Keratinocyte (primary cell): ENCODE measurements at regions not wholly inside any gene's neighbourhood (a gene's known extent, or its start where the extent isn't known, plus 50 kb on each side); places are given as distances from the start of the nearest gene placed in this dataset.
"Not testable (repeated sequence)": the region's sequence is repeated elsewhere in the genome, so short reads cannot be mapped to it uniquely, and the experiment has no call there.

Experiments used
- EZH2 ChIP-seq: IDR thresholded peaks from one replicate; pipeline ENCODE4 v1.6.1; 2012; ENCODE audit warnings: inconsistent platforms, mild to moderate bottlenecking, low read length, moderate library complexity
- TF ChIP-seq, protein P1 (sequence below), 3 experiments: IDR thresholded peaks in 1 of 3; conservative IDR thresholded peaks in 1 of 3; optimal IDR thresholded peaks in 1 of 3; 2 replicates in 2 of 3; 3 replicates in 1 of 3; pipeline versions ENCODE3 to v1.5.1; 2011; ENCODE audit warnings: low read length in 3 of 3, mild to moderate bottlenecking in 3 of 3, moderate library complexity in 2 of 3, control low read depth in 1 of 3, inconsistent platforms in 1 of 3; ENCODE audit not compliant: insufficient read depth in 2 of 3; ENCODE audit errors: extremely low read depth in 1 of 3

DNA sequence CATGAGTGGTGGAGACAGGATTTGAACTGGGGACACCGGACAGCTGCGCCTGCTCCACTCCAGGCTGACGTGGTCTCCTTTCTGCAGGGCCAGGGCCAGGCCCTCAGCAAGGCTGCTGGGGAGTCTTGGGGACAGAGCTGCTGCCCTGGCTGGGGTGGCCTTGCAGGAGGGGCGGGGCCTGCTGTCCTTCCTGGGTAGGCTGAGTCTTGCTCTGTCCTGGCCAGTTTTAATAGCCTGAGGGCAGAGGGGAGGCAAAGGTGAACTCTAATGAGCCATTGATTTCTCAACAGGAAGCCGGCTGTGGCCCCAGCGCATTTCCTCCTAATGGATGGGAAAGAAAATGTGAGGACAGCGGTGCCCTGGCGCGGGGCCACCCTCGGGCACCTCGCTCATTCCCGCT is 428.4 kb upstream of the SULF2 start:
- TF ChIP-seq, protein P1, sequence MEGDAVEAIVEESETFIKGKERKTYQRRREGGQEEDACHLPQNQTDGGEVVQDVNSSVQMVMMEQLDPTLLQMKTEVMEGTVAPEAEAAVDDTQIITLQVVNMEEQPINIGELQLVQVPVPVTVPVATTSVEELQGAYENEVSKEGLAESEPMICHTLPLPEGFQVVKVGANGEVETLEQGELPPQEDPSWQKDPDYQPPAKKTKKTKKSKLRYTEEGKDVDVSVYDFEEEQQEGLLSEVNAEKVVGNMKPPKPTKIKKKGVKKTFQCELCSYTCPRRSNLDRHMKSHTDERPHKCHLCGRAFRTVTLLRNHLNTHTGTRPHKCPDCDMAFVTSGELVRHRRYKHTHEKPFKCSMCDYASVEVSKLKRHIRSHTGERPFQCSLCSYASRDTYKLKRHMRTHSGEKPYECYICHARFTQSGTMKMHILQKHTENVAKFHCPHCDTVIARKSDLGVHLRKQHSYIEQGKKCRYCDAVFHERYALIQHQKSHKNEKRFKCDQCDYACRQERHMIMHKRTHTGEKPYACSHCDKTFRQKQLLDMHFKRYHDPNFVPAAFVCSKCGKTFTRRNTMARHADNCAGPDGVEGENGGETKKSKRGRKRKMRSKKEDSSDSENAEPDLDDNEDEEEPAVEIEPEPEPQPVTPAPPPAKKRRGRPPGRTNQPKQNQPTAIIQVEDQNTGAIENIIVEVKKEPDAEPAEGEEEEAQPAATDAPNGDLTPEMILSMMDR (optimal IDR thresholded peaks at IDR 0.05 in 1 of 3, IDR thresholded peaks at IDR 0.05 in 1 of 3, conservative IDR thresholded peaks at IDR 0.05 in 1 of 3; ENCODE audit: extremely low read depth in 1 of 3, insufficient read depth in 2 of 3, low read length in 3 of 3) = not testable (repeated sequence)
- TF ChIP-seq EZH2 = not testable (repeated sequence)
